ENCODE measurements at regions not wholly inside any gene's neighbourhood (a gene's known extent, or its start where the extent isn't known, plus 50 kb on each side); places are given as distances from the start of the nearest gene placed in this dataset.
A peak's percentile ranks its signal among the peaks of the same experiment; 100 is the strongest.

GRCh38 chr6:170470734-170471133 lies 82.4 kb downstream of the PSMB1 start (continued):
- TF ChIP-seq JUNB (IDR thresholded peaks at IDR 0.05; ENCODE audit: unreplicated experiment) (no peak), EZH2phosphoT487 (IDR thresholded peaks at IDR 0.05; ENCODE audit: unreplicated experiment) (no peak), CTCF (conservative IDR thresholded peaks at IDR 0.05; ENCODE audit: low read depth in 2 of 2) (no peak)

- H3K27me3 ChIP-seq (ENCODE audit: insufficient read depth) = no peaks in the 10 kb centered on the region
- Mint-ChIP-seq H3K27ac (no peak overlapping the region), H3K27me3 (ENCODE audit: insufficient read depth, low read depth, poor library complexity) (peaks cover 4% of the 10 kb centered on the region), H3K9me3 (peaks cover 18% of the 10 kb centered on the region), H3K4me1 (no peaks in the 10 kb centered on the region; the same call in 2 of the 3 replicates), H3K36me3 (ENCODE audit: low read depth) (peaks cover 13% of the 10 kb centered on the region; the same call in 2 of the 3 replicates), H3K4me3 (no peak overlapping the region)
- 0 out of 2 replicates have a peak, but pooled peaks cover 2% of the 10 kb centered on the region for H3F3A ChIP-seq (replicated peaks; ENCODE audit: low read depth)
- DNase-seq (ENCODE audit: low spot score) (no peak), ATAC-seq (peak; percentile 57; the same call in 2 of the 3 replicates)
- H3K9me2 ChIP-seq (ENCODE audit: insufficient read depth) = no peaks in the 10 kb centered on the region
- H4K20me1 ChIP-seq (replicated peaks; ENCODE audit: insufficient read depth) = no peaks in the 10 kb centered on the region
- no peaks in the 10 kb centered on the region for H3K79me2 ChIP-seq (replicated peaks; ENCODE audit: insufficient read depth)
- no peak overlapping the region for H2AFZ ChIP-seq
- H3K36me3 ChIP-seq (ENCODE audit: insufficient read depth) = no peaks in the 10 kb centered on the region
- H3K4me2 ChIP-seq = no peak overlapping the region
- no peak for TF ChIP-seq ETS1 (IDR thresholded peaks at IDR 0.05)
- TF ChIP-seq EZH2phosphoT487 (IDR thresholded peaks at IDR 0.05; ENCODE audit: unreplicated experiment) = no peak
- TF ChIP-seq CTCF (conservative IDR thresholded peaks at IDR 0.05; ENCODE audit: low read depth in 2 of 2) = no peak
- no peak for TF ChIP-seq EZH2 (IDR thresholded peaks at IDR 0.05; ENCODE audit: low read depth, unreplicated experiment)
- no peak for TF ChIP-seq JUNB (IDR thresholded peaks at IDR 0.05; ENCODE audit: unreplicated experiment)
- H3K4me3 ChIP-seq = no peak overlapping the region
- H3K4me1 ChIP-seq (ENCODE audit: insufficient read depth) = no peaks in the 10 kb centered on the region
- no peak overlapping the region for H3K27ac ChIP-seq (ENCODE audit: low read depth)
Measured at GRCh38 chr6:170464524-170464979, 88.6 kb downstream of the PSMB1 start.

- Mint-ChIP-seq H3K4me1 (no peaks in the 10 kb centered on the region; the same call in 2 of the 3 replicates), H3K36me3 (ENCODE audit: low read depth) (peaks cover 13% of the 10 kb centered on the region; the same call in 2 of the 3 replicates), H3K4me3 (no peak overlapping the region), H3K9me3 (peaks cover 18% of the 10 kb centered on the region), H3K27ac (no peak overlapping the region), H3K27me3 (ENCODE audit: insufficient read depth, low read depth, poor library complexity) (peaks cover 4% of the 10 kb centered on the region)
- Histone ChIP-seq H3K79me2 (replicated peaks; ENCODE audit: insufficient read depth) (no peaks in the 10 kb centered on the region), H4K20me1 (replicated peaks; ENCODE audit: insufficient read depth) (no peaks in the 10 kb centered on the region), H3K4me3 (no peak overlapping the region), H3K4me1 (ENCODE audit: insufficient read depth) (no peaks in the 10 kb centered on the region), H3F3A (replicated peaks; ENCODE audit: low read depth) (0 out of 2 replicates have a peak, but pooled peaks cover 2% of the 10 kb centered on the region), H3K36me3 (ENCODE audit: insufficient read depth) (no peaks in the 10 kb centered on the region), H3K4me2 (no peak overlapping the region), H3K27ac (ENCODE audit: low read depth) (no peak overlapping the region), H3K9me2 (ENCODE audit: insufficient read depth) (no peaks in the 10 kb centered on the region), H3K27me3 (ENCODE audit: insufficient read depth) (no peaks in the 10 kb centered on the region), H2AFZ (no peak overlapping the region)
- ATAC-seq (peak; percentile 30; the same call in 2 of the 3 replicates), DNase-seq (ENCODE audit: low spot score) (no peak)
- no peak for TF ChIP-seq JUNB (IDR thresholded peaks at IDR 0.05; ENCODE audit: unreplicated experiment)
- no peak for TF ChIP-seq ZNF462 (CRISPR knock-in tag; IDR thresholded peaks at IDR 0.05)
Measured at GRCh38 chr6:170464080-170464479, 89.0 kb downstream of the PSMB1 start.

Data from GM23338 (cell line).